Middle frontal gyrus (tissue), 1 donor: ENCODE measurements at regions not wholly inside any gene's neighbourhood (a gene's known extent, or its start where the extent isn't known, plus 50 kb on each side); places are given as distances from the start of the nearest gene placed in this dataset.

Experiments
- DNase-seq: peaks from one replicate; pipeline ENCODE4 v3.0.0-alpha.2; 2015; ENCODE audit warnings: low spot score; ENCODE audit errors: extremely low spot score

DNA sequence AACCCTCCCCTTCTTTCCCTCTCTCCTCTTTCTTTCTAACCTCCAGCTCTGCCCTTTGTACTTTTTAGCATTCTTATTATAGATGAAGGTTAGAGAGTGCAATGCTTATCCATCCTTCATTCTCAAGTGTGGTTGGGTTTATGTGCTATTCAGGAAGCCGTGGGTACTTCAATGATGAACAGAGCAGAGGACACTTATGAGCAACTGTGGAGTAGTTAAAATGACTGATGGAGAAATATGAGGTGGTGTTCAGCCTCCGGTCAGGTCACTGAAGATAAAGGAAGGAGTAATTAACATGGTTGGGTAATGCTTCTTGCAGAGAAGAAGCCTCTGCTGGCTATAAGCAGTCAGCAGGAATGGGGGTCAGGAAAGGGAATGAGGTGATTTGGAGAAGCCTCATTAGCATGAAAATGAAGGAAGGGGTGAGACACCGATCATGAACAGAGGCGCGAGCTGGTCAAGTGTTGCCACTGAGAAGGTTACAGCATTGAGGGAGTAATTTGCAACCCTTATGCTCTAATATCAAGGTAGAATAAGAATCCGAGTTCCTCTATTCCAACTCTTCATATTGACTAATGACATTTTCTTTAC lies 174.7 kb downstream of the LPIN1 start:
- DNase-seq = no peak

DNA sequence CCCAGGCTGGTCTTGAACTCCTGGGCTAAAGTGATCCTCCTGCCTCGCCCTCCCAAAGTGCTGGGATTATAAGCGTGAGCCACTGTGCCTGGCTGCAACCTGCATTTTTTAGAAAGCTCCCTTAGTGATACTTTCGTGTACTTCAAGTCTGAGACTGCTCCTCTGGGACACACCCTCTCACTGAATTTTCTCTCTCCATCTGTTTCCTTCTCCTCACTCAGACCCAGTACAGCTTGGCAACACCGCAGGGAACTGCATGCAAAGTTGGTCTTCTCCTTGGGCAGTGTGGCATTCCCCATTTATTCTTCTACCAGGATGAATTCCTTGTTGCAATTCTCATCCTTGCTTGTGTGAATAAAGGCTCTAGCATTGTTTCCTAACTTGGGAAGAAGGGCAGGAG lies 175.9 kb downstream of the LPIN1 start:
- DNase-seq = no peak

DNA sequence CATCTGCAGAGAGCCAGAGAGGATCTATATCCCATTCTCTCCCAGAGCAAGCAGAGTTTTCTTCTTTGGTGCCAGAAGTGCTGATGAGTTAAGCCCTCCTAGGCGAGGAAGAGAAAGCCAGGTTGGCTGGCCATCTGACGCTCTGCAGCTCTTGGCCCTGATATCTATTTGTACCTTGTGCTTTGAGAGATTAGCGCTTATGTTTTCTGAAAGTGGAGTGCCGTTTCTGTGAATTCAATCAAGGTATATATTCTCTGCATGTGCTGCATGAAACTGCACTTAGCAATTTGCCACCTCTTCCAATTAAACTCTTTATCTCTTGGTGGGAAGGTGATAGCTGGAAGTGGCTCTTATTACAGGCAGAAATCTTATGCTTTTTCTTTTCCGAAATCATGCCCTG lies 177.5 kb downstream of the LPIN1 start:
- no peak for DNase-seq

DNA sequence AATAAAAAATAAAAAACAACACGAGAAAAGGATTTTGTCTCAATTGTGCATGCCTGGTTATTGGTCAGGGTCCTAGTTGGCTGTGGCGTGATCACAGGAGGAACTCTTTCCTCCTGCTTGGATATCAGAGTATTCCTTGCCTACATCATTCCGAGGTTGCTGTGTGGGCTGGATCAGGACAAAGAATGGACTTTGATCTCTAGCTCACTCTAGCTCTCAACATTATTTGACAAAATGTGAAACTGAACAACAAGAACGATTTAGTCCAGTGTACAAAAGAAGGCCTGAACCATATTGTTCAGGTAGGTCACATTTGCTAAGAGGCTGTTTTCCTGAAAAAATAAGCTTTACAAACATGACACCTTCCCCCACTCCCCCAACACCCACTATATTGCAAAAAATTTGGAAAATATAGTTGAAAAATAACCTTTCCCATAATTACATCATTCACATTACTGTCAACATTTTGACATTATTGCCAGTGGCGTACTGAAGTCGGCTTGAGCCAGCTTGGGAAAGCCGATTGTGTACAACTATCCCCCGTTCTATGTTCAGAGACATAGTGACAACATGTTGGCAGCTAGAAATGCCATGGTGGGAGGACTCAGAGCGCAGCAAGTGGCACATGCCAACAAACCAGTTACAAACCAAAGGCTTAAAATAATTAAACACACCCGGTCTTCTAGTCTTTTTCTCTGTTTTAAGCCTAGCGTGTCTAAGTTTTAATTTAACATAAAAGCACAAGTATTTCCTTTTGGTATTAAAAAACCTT lies 179.0 kb downstream of the LPIN1 start:
- DNase-seq = no peak

DNA sequence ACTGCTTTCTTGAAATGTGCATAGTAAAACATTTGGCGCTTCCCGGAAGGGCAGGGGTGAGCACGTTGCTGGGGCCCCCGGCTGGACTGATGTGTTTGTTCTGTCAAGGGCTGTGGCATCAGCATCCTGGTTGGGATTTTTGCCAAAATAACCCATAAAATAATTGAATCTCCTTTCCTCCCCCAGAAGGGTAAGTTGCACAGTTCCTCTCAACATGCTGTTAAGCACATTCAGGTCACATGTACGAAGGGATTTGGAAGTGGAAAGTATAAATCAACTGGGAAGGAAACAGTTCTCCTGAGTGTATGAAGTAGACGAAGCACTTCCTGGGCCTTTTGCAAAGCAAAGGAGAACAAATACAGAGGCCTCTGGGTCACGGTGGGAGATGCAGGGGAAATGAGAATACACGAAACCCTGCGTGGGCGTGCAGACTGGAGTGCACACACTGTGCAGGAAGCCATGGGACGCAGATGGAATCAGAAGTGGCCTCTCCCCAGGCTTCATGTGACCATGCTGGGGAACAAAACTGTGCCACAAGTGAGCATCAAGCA lies 183.9 kb downstream of the LPIN1 start:
- DNase-seq = no peak

DNA sequence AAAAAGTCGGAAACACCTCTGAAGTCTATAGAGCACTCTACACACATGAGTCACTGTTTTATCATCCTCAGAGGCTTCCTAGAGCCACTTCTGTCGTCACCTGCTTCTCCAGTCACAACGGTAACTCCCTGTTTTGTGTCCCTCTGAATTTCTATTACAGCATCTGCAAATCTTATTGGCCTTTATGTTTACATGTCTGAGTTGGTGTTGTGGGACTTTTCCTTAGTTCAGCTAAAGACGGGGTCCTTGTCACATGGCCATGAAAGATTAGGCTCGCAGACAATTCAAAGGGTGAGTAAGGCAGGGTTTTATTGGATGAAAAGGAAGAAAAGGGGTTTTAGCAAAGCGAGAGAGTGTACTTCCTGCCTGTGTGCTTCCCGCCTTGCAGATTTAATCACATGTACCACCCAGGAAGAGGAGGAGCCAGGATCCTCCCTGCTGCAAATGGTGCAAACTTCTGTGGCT lies 185.6 kb downstream of the LPIN1 start:
- DNase-seq = no peak

DNA sequence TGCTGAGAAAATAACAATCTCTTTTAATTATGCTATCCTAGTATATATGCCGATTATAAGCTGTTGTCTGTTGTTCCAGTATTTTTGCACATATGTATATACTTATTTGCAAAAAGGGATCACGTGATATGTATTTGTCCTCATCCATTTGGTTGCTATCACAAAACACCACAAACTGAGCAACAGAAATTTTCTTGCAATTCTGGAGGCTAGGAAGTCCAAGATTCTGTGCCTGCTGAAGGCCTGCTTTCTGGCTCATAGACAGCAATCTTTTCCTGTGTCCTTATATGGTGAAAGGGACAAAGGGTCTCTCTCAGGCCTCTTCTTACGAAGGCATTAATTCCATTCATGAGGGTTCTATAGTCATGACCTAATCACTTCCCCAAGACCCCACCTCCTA lies 186.5 kb downstream of the LPIN1 start:
- DNase-seq = no peak

DNA sequence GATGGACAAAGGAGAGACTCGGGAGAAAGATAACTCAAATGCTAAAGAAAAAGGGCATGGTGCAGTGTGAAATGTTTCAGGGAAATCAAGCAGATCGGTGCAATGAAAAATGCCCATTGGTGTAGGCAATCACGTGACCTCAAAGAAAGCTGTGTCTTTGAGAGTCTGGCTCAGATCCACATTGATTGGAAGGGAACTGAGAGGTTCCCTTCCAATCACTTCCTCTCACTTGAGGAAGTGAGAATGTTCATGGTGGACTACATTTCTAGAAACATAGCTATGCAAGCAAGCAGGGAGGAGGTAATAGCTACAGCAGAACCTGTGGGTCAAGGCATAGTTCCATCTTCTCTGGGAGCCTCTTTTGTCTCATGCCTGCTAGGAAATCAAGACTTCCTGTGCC lies 187.4 kb downstream of the LPIN1 start:
- no peak for DNase-seq

DNA sequence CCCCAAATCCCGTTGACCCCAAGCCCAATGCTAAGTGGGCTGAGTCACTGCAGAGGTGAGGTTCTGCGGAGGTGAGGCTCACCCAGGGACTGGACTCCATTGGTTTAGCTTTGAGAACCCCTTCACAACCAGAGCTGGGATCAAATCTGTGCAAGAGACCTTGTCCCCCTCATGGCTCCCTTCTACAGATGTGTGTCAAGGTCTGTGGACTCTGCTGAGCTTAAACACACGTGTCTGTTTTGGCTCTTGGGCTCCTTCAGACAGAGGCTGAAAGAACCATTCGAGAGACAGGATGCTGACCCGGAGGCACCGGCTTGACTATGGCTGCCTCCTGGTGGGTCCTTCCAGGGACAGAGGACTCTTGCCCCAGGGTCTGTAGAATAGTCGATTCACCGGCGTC lies 190.3 kb downstream of the LPIN1 start:
- no peak for DNase-seq

DNA sequence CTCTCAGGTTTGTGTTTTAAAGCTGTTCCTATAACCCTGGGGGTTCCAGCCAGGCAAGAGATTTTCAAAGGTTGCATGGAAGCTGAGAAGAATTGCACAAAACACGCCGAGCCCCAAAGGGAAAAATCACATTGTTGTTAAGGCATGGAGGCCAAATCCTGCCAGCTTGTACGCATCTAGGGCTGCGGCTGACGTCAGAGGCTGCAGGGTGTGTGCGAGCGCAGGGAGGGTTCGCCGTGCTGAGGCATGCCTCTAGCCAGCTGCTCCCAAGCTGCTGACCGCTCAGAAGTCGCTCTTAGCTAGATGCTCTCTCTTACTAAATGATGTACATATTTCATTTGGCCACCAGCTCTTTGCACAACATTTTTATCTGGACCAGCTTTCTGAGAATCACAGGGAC lies 191.8 kb downstream of the LPIN1 start:
- no peak for DNase-seq

DNA sequence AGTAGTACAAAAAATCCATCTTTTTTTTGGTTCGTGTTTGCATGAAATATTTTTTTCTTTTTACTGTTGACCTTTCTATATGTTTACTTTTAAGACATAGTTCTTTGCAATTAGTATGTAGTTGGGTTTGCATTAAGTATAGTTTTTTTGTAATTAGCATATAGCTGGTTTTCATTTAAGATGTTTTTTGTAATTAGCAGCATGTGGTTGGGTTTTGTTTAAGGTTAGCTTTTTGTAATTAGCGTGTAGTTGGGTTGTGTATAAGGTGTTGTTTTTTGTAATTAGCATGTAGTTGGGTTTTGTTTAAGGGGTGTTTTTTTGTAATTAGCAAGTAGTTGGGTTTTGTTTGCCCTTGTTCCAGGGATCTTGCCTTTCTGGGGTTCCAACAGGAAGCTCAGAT lies 193.1 kb downstream of the LPIN1 start:
- no peak for DNase-seq

DNA sequence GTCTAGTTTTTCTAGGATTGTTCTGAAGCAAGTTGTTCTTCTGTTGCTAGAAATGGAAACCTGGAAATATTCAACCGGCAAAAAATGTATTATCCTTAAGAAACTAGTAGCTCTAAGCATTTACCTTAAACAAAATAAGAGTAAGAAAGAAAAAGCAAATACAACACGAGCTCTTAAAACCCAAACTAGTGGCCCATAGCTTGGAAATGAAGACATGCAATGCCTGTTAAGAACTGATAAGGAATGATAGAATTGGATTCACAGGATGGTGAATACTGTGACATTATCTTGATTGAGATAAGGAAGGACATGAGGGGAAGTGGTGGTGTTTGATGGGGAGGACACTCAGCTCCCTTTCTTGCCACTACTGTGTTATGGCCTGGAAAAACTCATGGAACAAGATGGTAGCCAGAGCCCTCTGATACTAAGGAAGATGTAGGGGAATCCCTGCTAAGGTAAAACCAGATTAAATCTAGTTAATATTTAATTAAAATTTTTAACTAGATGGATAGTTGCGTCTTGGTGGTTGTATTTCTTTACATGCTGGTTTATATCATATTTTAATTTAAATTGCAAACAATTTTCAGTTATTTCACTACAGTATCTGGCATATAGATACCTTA lies 193.8 kb downstream of the LPIN1 start:
- no peak for DNase-seq

DNA sequence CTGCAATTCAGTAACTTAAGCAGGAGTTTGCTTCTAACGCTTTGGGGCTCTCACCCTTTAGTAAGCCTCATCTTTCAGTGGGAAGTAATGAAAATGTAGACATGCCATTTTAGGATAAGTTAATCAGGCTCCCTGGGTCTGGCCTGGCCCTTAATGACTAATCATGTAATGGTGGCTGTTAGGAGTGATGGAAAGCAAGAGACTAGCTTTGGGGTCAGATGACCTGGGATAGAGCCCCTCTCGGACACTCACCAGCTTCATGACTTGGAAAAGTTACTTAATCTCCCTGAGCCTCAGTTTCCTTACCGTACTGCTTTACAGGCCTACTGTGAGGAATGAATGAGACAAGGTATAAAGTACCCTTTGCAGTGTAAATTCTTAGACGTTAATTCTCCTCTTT lies 194.4 kb downstream of the LPIN1 start:
- DNase-seq = no peak

DNA sequence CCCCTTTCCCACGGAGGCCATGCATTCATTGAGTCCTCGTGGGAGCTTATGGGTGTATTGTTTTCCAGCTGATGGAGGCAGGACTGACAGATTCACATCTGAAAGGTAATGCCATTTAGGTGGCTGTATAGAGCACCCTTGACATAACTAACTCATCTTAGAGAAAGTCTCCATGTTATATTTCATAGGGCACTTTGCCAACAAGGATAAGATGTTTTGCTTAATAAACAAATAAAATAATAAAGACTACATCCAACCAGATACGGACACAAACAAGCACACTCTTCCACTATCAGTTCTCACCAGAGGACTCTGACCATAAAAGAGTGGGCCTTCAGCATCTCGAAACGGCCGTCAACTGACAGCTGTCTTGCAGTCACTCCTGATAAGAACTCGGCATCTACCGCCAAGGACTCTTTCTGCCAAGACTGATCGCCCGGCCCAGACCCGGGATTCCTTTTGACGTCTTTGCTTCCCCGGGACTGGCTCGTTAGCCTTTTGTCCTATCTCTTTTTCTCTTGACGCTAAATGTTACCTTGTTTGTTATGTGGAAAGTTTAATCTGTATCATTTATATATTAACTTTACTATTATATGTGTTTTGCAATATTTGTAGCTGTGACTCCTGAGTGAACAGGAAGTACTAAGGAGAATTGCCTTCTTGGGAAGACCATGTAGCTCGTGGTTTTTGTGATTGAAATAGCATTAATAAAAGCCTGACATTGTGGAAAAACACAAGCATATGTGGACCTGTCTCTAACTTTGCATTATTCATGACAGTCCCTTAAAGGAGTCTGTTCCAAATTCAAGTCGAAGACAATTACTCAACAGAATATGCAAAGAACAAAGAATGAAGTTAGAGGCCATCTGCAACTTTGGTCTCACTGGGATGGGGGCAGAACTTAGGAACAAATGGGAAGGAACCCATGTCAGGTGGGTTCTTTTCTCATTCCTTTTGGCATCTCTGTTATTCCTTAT lies 195.1 kb downstream of the LPIN1 start:
- no peak for DNase-seq

DNA sequence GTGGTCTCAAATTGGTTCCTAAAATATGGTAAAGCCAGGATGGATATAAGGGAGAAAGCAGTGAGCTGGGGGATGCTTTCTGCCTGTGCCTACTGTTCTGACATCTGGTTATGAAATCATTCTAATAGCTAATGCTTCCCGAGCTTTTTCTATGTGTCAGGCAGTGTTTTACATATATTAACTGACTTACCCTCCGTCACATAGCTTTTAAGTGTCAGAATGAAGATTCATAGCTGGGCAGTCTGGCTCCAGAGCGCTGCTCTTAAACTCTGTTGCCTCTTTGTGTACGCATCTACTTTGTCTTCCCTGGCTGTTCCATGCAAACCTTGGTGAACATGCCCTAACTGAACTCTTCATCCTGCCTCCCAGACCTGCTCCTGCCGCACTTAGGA lies 195.7 kb downstream of the LPIN1 start:
- no peak for DNase-seq

DNA sequence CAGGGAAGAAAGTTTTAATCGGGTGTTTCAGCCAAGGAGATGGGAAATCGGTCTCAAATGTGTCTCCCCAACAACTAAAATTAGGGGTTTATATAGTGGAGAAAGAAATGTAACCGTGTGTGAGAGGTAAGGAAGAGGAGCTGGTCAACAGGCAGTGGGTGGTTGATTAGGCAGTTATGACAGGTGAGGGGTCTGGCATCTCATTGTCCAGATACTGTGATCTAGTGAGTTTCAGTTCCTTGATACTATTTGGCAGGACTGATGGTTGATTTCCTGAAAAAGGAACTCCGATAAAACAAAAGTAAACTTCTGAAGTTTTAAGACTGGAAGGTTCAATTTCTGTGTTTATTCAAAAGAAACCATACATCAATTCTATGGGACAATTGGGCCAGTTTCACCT lies 197.9 kb downstream of the LPIN1 start:
- no peak for DNase-seq

DNA sequence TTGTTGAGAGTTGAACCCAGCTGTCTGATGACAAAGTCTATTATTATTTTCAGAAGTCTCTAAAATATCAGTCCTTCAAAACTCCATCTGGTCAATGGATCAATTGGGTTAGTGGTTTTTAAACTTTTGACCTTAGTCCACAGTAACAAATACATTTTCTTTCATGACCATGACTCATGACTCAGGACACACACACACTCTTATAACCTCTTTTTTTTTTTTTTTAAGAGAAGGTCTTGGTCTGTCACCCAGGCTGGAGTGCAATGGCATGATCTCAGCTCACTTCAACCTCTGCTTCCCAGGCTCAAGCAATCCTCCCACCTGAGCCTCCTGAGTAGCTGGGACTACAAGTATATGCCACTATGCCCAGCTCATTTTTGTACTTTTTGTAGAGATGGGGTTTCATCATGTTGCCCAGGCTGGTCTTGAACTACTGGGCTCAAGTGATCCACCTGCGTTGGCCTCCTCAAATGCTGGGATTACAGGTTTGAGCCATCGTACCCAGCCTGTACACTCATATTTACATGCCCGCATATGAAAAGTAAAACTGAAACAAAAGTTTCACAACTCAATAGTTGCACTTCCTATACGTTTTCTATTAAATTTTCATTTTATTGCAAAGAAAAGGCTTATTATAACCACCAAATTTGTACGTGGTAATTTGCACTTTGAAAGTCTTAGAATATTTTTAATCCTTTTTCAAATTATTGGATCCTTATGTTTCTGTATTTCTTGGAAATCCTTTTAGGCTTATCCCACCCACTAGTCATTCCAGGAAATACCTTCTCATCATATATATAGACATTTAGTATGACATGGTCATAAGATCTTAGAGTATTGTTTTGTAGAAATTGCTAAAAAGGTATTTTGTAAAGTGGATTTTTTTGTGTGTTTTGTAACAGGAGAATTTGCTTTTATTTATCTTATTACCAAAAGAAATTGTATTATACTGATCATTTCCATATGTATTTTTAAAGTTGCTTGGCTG lies 199.0 kb downstream of the LPIN1 start:
- DNase-seq = no peak

DNA sequence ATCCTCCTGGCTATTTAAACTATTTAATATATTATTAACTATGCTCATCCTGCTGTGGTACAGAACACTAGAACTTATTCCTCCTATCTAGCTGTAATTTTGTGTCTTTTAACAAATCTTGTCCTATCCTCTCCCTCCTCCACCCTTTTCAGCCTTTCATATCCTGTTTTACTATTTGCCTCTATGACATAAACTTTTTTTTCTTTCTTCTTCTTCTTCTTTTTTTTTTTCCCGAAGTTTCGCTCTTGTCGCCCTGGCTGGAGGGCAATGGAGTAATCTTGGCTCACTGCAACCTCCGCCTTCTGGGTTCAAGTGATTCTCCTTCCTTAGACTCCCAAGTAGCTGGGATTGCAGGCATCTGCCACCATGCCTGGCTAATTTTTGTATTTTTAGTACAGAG lies 201.5 kb downstream of the LPIN1 start:
- no peak for DNase-seq

DNA sequence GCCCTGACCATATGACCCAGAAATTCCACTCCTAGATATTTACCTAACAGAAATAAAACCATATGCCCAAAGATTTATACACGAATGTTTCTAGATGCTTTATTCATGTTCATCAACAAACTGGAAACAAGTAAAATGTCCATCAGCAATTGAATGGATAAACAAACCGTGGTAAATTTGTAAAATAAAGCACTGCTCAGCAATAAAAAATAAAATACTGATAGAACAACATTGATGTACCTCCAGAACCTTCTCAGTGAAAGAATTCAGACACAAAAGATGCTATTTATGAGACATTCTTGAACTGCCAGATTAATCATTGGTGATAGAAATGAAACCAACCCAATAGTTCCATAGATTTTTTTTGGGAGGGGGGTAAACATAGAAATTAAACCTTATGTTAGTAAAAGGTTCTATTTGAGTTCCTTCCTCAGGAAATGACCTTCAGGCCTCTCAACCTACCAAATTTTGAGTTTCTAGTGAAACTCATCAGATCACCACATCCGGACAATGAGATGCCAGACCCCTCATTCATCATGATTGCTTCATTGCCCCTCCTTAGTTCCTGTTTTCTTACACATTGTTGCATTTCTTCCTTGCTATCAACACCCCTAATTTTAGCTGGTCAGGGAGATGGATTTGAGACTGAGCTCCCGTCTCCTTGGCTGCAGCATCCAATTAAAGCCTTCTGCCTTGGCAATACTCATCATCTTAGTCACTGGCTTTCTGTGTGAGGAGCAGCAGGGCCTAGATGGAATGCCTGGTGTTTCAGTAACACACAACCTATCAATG lies 203.5 kb downstream of the LPIN1 start:
- DNase-seq = no peak
